SIG-M5 treated with dmso at 0.1 percent for 504 hours (cell line): ENCODE measurements at regions not wholly inside any gene's neighbourhood (a gene's known extent, or its start where the extent isn't known, plus 50 kb on each side); places are given as distances from the start of the nearest gene placed in this dataset.
A peak's percentile ranks its signal among the peaks of the same experiment; 100 is the strongest.

Source experiments
- DNase-seq: peaks from one replicate; lab custom pipeline; 2025; ENCODE audit not compliant: unreplicated experiment; lab: John Stamatoyannopoulos, UW

GRCh38 chr10:27599546-27599945 lies 95.4 kb downstream of the RAB18 start:
- no peak for DNase-seq

GRCh38 chr10:27600930-27601329 lies 96.8 kb downstream of the RAB18 start:
- no peak for DNase-seq

- DNase-seq = no peak
Measured at GRCh38 chr10:27601503-27601902, 97.4 kb downstream of the RAB18 start.

- DNase-seq = no peak
Measured at GRCh38 chr10:27601946-27602538, 97.9 kb downstream of the RAB18 start.

- DNase-seq = no peak
Measured at GRCh38 chr10:27603104-27603503, 99.0 kb downstream of the RAB18 start.

GRCh38 chr10:27605318-27605717 lies 101.2 kb downstream of the RAB18 start:
- DNase-seq = no peak

- no peak for DNase-seq
Measured at GRCh38 chr10:27607591-27607990, 103.5 kb downstream of the RAB18 start.

- DNase-seq = no peak
Measured at GRCh38 chr10:27611236-27611635, 107.1 kb downstream of the RAB18 start.

GRCh38 chr10:27611744-27612550 lies 107.8 kb downstream of the RAB18 start:
- no peak for DNase-seq

GRCh38 chr10:27612551-27613035 lies 108.5 kb downstream of the RAB18 start:
- DNase-seq = no peak

GRCh38 chr10:27614776-27615175 lies 110.7 kb downstream of the RAB18 start:
- DNase-seq = no peak

- no peak for DNase-seq
Measured at GRCh38 chr10:27618036-27618615, 114.0 kb downstream of the RAB18 start.

GRCh38 chr10:27618906-27619305 lies 114.8 kb downstream of the RAB18 start:
- DNase-seq = no peak

- no peak for DNase-seq
Measured at GRCh38 chr10:27619329-27619728, 115.2 kb downstream of the RAB18 start.

GRCh38 chr10:27620430-27621397 lies 116.6 kb downstream of the RAB18 start:
- no peak for DNase-seq

- no peak for DNase-seq
Measured at GRCh38 chr10:27621461-27621860, 117.4 kb downstream of the RAB18 start.

GRCh38 chr10:27622596-27622995 lies 118.5 kb downstream of the RAB18 start:
- peak; percentile 35 for DNase-seq
